HK-2 (cell line): ENCODE measurements at regions not wholly inside any gene's neighbourhood (a gene's known extent, or its start where the extent isn't known, plus 50 kb on each side); places are given as distances from the start of the nearest gene placed in this dataset.
"Not testable (repeated sequence)": the region's sequence is repeated elsewhere in the genome, so short reads cannot be mapped to it uniquely, and the experiment has no call there.

Source experiments
- DNase-seq: peaks from one replicate; pipeline ENCODE4 v3.0.0-alpha.2; 2018; ENCODE audit not compliant: unreplicated experiment

GRCh38 chr9:100639854-100640253 lies 62.0 kb downstream of the CAVIN4 start:
- no peak for DNase-seq

GRCh38 chr9:100640447-100641050 lies 62.7 kb downstream of the CAVIN4 start:
- no peak for DNase-seq

GRCh38 chr9:100641166-100641565 lies 63.3 kb downstream of the CAVIN4 start:
- DNase-seq = no peak

GRCh38 chr9:100652850-100653249 lies 75.0 kb downstream of the CAVIN4 start:
- DNase-seq = no peak

- DNase-seq = no peak
Measured at GRCh38 chr9:100653643-100654334, 75.9 kb downstream of the CAVIN4 start.

GRCh38 chr9:100656851-100657250 lies 79.0 kb downstream of the CAVIN4 start:
- DNase-seq = not testable (repeated sequence)

- DNase-seq = no peak
Measured at GRCh38 chr9:100661668-100662067, 83.8 kb downstream of the CAVIN4 start.

GRCh38 chr9:100662122-100662521 lies 84.2 kb downstream of the CAVIN4 start:
- DNase-seq = no peak

GRCh38 chr9:100667448-100667847 lies 89.6 kb downstream of the CAVIN4 start:
- DNase-seq = no peak

GRCh38 chr9:100668024-100668423 lies 90.1 kb downstream of the CAVIN4 start:
- no peak for DNase-seq

- no peak for DNase-seq
Measured at GRCh38 chr9:100669968-100670367, 92.1 kb downstream of the CAVIN4 start.

- DNase-seq = no peak
Measured at GRCh38 chr9:100670719-100671118, 92.8 kb downstream of the CAVIN4 start.

GRCh38 chr9:100671898-100672297 lies 94.0 kb downstream of the CAVIN4 start:
- no peak for DNase-seq

- no peak for DNase-seq
Measured at GRCh38 chr9:100673249-100673648, 95.4 kb downstream of the CAVIN4 start.

GRCh38 chr9:100674419-100675122 lies 96.7 kb downstream of the CAVIN4 start:
- no peak for DNase-seq

GRCh38 chr9:100679834-100680233 lies 102.0 kb downstream of the CAVIN4 start:
- no peak for DNase-seq

GRCh38 chr9:100686420-100686819 lies 108.5 kb downstream of the CAVIN4 start:
- no peak for DNase-seq

- DNase-seq = no peak
Measured at GRCh38 chr9:100689635-100690034, 111.8 kb downstream of the CAVIN4 start.

- DNase-seq = no peak
Measured at GRCh38 chr9:100690438-100690837, 112.6 kb downstream of the CAVIN4 start.

- DNase-seq = no peak
Measured at GRCh38 chr9:100697339-100697738, 119.5 kb downstream of the CAVIN4 start.

- DNase-seq = no peak
Measured at GRCh38 chr9:100698945-100699344, 121.1 kb downstream of the CAVIN4 start.

- DNase-seq = no peak
Measured at GRCh38 chr9:100699668-100700067, 121.8 kb downstream of the CAVIN4 start.

- DNase-seq = peak; percentile 13
Measured at GRCh38 chr9:100700689-100701318, 122.9 kb downstream of the CAVIN4 start.
